Spinal cord (tissue), 9 donors: ENCODE measurements at regions not wholly inside any gene's neighbourhood (a gene's known extent, or its start where the extent isn't known, plus 50 kb on each side); places are given as distances from the start of the nearest gene placed in this dataset.

Source experiments
- DNase-seq, 6 donors: peaks; one replicate each; pipeline versions ENCODE4 v3.0.0 to v3.0.0-alpha.2; 2013 to 2015; ENCODE audit warnings: low spot score in 6 of 6, low read depth in 4 of 6
- H3K27ac ChIP-seq: one replicate; pipeline ENCODE4 v1.5.1; 2013; ENCODE audit warnings: low read depth, low read length, control low read depth
- H3K27me3 ChIP-seq: one replicate; pipeline ENCODE4 v1.6.1; 2013; ENCODE audit warnings: low read length; ENCODE audit not compliant: control insufficient read depth, insufficient read depth
- H3K36me3 ChIP-seq: one replicate; pipeline ENCODE4 v1.6.1; 2013; ENCODE audit warnings: low read length; ENCODE audit not compliant: control insufficient read depth, insufficient read depth
- H3K4me1 ChIP-seq: one replicate; pipeline ENCODE4 v1.6.1; 2013; ENCODE audit warnings: low read length; ENCODE audit not compliant: control insufficient read depth, insufficient read depth
- H3K4me3 ChIP-seq: one replicate; pipeline ENCODE4 v1.5.1; 2013; ENCODE audit warnings: low read depth, low read length, control low read depth
- H3K9me3 ChIP-seq: one replicate; pipeline ENCODE4 v1.6.1; 2013; ENCODE audit warnings: low read length; ENCODE audit not compliant: control insufficient read depth, insufficient read depth
- WGBS: methylation state at CpG from one replicate; pipeline ENCODE4 v1.1.5; 2013; ENCODE audit warnings: missing lambda C conversion rate; ENCODE audit not compliant: insufficient coverage; 5-methylcytosine and 5-hydroxymethylcytosine counted together
- donor health status: healthy.

DNA sequence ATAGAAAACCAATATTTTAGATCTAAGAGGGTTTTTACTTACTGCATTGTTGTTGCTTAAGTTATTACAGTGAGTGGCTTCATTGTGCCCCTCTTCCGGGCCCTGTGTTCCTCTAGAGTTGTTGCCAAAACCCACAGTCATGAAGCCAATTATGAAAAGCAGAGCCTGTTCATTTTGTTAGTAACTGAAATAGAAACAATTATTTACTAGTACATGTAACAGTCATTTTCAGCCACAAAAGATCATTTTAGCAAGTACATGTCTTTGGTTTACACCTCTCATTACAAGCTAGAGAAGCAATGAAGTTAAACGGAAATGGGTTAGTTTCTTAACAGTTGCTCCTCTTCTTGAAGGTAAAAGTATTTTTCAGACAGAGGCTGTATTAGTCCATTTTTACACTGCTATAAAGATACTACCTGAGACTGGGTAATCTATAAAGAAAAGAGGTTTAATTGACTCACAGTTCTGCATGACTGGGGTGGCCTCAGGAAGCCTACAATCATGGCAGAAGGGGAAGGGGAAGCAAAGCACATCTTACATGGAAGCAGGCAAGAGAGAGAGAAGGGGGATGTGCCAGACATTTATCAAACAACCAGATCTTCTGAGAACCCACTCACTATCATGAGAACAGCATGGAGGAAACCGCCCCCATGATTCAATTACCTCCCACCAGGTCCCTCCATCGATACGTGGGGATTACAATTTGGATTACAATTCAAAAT is 380.5 kb downstream of the SFMBT2 start:
- WGBS: no CpG with 5 or more reads among the region's 5 CpGs
- H3K27ac ChIP-seq: no peak overlapping the region
- H3K4me3 ChIP-seq: no peak overlapping the region
- no peaks in the 10 kb centered on the region for H3K36me3 ChIP-seq
- H3K27me3 ChIP-seq: no peaks in the 10 kb centered on the region
- H3K4me1 ChIP-seq: no peaks in the 10 kb centered on the region
- no peak for DNase-seq
- H3K9me3 ChIP-seq: no peaks in the 10 kb centered on the region

DNA sequence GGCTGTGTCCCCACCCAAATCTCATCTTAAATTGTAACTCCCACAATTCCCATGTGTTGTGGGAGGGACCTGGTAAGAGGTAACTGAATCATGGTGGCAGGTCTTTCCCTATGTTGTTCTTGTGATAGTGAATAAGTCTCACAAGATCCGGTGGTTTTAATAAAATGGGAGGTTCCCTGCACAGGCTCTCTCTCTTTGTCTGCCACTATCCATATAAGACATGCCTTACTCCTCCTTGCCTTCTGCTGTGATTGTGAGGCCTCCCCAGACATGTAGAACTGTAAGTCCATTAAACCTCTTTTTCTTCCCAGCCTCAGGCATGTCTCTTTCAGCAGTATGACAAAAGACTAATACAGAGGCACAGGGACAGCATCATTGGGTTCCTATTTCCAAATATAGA is 381.2 kb downstream of the SFMBT2 start:
- no peaks in the 10 kb centered on the region for H3K9me3 ChIP-seq
- H3K27ac ChIP-seq: no peak overlapping the region
- no peaks in the 10 kb centered on the region for H3K27me3 ChIP-seq
- H3K36me3 ChIP-seq: no peaks in the 10 kb centered on the region
- no peaks in the 10 kb centered on the region for H3K4me1 ChIP-seq
- DNase-seq: no peak
- WGBS: no CpG with 5 or more reads among the region's 1 CpG
- H3K4me3 ChIP-seq: no peak overlapping the region

DNA sequence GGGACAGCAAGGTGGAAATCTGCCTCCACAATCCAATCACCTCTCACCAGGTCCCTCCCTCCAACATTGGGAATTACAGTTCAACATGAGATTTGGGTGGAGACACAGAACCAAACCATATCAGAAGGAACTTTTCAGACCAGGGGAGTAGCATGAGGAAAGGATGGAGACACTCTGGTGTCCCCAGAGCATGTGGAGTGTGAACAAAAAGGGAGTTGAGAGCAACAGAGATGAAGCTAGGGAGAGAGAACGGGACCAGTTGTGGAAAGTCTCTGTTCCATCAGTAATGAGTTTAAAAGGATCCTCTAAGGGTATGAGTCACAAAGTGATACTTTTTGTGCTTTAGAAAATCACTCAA is 382.0 kb downstream of the SFMBT2 start:
- H3K4me3 ChIP-seq: no peak overlapping the region
- no peak overlapping the region for H3K27ac ChIP-seq
- 80% methylated on average over 1 of the region's 1 CpG for WGBS
- no peaks in the 10 kb centered on the region for H3K36me3 ChIP-seq
- no peaks in the 10 kb centered on the region for H3K9me3 ChIP-seq
- H3K27me3 ChIP-seq: no peaks in the 10 kb centered on the region
- H3K4me1 ChIP-seq: no peaks in the 10 kb centered on the region
- DNase-seq: no peak

GRCh38 chr10:7027913-7028808 is 382.7 kb downstream of the SFMBT2 start:
- Histone ChIP-seq H3K36me3 (no peaks in the 10 kb centered on the region), H3K27ac (no peak overlapping the region), H3K9me3 (no peaks in the 10 kb centered on the region), H3K27me3 (no peaks in the 10 kb centered on the region), H3K4me3 (no peak overlapping the region), H3K4me1 (no peaks in the 10 kb centered on the region)
- no CpG with 5 or more reads among the region's 7 CpGs for WGBS
- no peak for DNase-seq

DNA sequence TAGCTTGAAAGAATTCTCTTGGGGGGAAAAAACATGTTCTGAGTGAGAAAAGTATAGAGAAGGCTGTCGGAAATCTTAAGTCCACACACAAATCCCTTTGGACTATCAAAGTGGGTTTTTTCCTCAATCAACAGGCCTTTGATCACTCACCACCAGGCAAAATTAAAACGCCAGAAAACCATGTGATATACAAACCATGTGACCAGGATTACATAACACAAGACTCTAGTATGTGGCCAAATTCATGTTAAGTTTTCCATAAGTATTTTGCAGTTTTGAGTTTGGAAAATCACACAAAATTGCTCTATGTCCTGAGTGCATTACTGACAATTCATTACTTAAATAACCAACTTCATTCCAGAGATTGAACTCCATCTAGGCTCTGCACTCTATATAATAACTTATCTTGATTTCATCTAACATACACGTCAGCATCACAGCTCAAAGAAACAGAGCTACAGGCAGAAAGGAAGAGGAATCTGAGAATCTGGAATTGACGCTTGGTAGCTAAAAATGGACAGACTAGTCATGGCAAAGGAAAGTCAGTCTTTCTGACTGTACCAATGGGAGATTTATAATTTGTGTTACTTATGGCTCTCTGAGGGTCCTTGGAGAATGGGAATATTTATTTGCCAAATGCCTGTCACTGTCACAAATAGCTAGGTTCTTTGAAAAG is 383.5 kb downstream of the SFMBT2 start:
- H3K27ac ChIP-seq: no peak overlapping the region
- no peaks in the 10 kb centered on the region for H3K4me1 ChIP-seq
- WGBS: 100% methylated on average over 1 of the region's 4 CpGs
- no peaks in the 10 kb centered on the region for H3K36me3 ChIP-seq
- H3K27me3 ChIP-seq: no peaks in the 10 kb centered on the region
- no peak for DNase-seq
- H3K9me3 ChIP-seq: peaks cover 3% of the 10 kb centered on the region
- no peak overlapping the region for H3K4me3 ChIP-seq

DNA sequence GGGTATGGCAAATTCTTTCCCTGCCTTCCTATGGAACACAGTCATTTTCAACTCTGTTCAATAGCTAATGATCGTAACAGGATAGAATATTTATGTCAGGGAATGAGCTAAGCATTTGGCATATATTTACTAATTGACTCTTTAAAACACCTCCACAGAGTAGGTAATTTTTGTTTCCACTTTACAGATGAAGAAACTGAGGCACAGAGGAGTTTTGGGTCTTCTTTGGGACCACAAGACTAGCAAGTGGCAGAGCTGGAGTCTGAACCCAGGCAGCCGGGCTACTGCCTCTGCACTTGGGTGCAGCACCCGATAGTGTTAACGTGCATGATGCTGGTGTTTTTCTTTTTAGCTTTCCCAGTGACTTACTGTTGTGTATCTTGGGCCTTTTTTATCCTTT is 384.0 kb downstream of the SFMBT2 start:
- no peak overlapping the region for H3K4me3 ChIP-seq
- no peaks in the 10 kb centered on the region for H3K4me1 ChIP-seq
- no peak overlapping the region for H3K27ac ChIP-seq
- DNase-seq: no peak
- H3K9me3 ChIP-seq: peaks cover 3% of the 10 kb centered on the region
- 89% methylated on average over 3 of the region's 4 CpGs for WGBS
- no peaks in the 10 kb centered on the region for H3K27me3 ChIP-seq
- no peaks in the 10 kb centered on the region for H3K36me3 ChIP-seq

DNA sequence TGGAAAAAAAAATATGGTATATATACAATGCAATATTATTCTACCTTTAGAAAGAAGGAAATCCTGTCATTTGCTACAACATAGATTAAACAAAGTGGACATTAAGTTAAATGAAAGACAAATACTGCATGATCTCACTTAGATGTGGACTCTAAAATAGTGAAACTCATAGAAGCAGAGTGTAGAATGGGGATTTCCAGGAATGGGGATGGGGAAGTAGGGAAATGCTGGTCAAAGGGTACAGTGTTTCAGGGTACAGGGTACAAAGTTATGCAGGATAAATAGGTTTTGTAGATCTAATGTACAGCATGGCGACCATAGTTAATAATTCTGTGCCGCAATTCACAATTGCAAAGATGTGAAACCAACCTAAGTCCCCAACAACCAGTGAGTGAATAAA is 385.5 kb downstream of the SFMBT2 start:
- H3K4me3 ChIP-seq: no peak overlapping the region
- WGBS: no CpG with 5 or more reads among the region's 2 CpGs
- peaks cover 3% of the 10 kb centered on the region for H3K9me3 ChIP-seq
- H3K27ac ChIP-seq: no peak overlapping the region
- DNase-seq: no peak
- H3K36me3 ChIP-seq: no peaks in the 10 kb centered on the region
- no peaks in the 10 kb centered on the region for H3K27me3 ChIP-seq
- no peaks in the 10 kb centered on the region for H3K4me1 ChIP-seq

DNA sequence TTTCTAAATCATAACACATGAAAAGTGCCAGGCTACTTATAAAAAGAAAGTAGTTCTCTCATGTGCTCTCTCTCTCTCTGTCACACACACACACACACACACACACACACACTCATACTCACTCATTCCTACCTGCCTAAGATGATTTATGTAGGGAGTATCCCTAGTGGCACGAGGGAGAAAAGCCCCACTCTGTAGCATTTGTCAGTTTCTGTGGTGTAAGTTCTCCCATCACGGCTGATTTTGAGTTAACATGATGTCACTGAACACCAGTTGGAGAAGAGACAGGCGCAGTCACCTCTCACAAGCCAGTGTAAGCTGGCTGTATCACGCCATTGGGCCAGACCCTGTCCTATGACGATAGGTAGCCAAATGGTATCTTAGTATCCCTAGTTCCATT is 395.4 kb downstream of the SFMBT2 start:
- Histone ChIP-seq H3K9me3 (peaks cover 2% of the 10 kb centered on the region), H3K36me3 (no peaks in the 10 kb centered on the region), H3K27me3 (no peaks in the 10 kb centered on the region), H3K4me3 (no peak overlapping the region), H3K4me1 (no peaks in the 10 kb centered on the region), H3K27ac (no peak overlapping the region)
- WGBS: 74% methylated on average over 5 of the region's 5 CpGs
- DNase-seq: no peak

GRCh38 chr10:7014721-7015120 is 396.1 kb downstream of the SFMBT2 start:
- H3K4me3 ChIP-seq: no peak overlapping the region
- H3K9me3 ChIP-seq: no peaks in the 10 kb centered on the region
- H3K27me3 ChIP-seq: no peaks in the 10 kb centered on the region
- H3K4me1 ChIP-seq: no peaks in the 10 kb centered on the region
- no peaks in the 10 kb centered on the region for H3K36me3 ChIP-seq
- WGBS: 80% methylated on average over 2 of the region's 4 CpGs
- no peak for DNase-seq
- H3K27ac ChIP-seq: no peak overlapping the region
